Testis (tissue), 2 donors: ENCODE measurements at regions not wholly inside any gene's neighbourhood (a gene's known extent, or its start where the extent isn't known, plus 50 kb on each side); places are given as distances from the start of the nearest gene placed in this dataset.

Experiments used
- CTCF ChIP-seq, 3 experiments: fragments of 450-650 bp in 2 of 3; fragments of 200-600 bp in 1 of 3; sonication (generic) in 1 of 3; IDR thresholded peaks; one replicate each; pipeline ENCODE4 v1.5.1; 2016 to 2019; ENCODE audit warnings: antibody characterized with exemption in 3 of 3, mild to moderate bottlenecking in 2 of 3, moderate library complexity in 1 of 3
- POLR2A ChIP-seq: fragments of 450-650 bp; IDR thresholded peaks from one replicate; pipeline ENCODE4 v1.6.1; 2017; ENCODE audit warnings: antibody characterized with exemption, mild to moderate bottlenecking, moderate library complexity

DNA sequence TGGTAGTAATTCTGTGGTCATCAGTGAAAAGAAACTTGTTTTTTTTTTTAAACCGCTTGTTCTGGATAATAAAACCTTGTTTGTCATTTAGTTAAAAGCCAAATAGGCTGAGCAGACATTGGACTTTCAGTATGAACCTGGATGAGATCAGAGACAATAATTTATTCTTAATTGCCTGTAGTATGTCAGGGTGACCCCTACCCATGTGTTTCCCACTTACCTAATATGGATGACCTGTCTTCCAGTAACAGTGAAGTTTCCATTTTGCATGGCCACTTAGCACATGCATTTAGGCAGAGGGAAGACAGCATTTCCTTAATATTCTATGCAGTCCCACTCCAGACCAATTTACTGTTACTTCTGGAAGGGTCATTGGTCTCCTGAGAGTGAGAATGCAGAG lies 87.6 kb upstream of the CFAP20DC start:
- no peak for TF ChIP-seq CTCF (IDR thresholded peaks at IDR 0.05)
- TF ChIP-seq POLR2A: no peak
